Endodermal cell (in vitro differentiated cells): ENCODE measurements at regions not wholly inside any gene's neighbourhood (a gene's known extent, or its start where the extent isn't known, plus 50 kb on each side); places are given as distances from the start of the nearest gene placed in this dataset.
"Not testable (repeated sequence)": the region's sequence is repeated elsewhere in the genome, so short reads cannot be mapped to it uniquely, and the experiment has no call there.

Source experiments
- DNase-seq: peaks from one replicate; pipeline ENCODE4 v3.0.0-alpha.2; 2017
- H3K27ac ChIP-seq: 2 replicates; pipeline ENCODE4 v1.5.1; 2013; ENCODE audit warnings: mild to moderate bottlenecking, low read depth, low read length, moderate library complexity
- H3K27me3 ChIP-seq: 2 replicates; pipeline ENCODE4 v1.6.1; 2013; ENCODE audit warnings: mild to moderate bottlenecking, low read length, moderate library complexity; ENCODE audit not compliant: insufficient read depth, control insufficient read depth, poor library complexity, severe bottlenecking
- H3K36me3 ChIP-seq: 2 replicates; pipeline ENCODE4 v1.7.0; 2013; ENCODE audit warnings: mild to moderate bottlenecking, low read length, moderate library complexity; ENCODE audit not compliant: control insufficient read depth, insufficient read depth
- H3K4me1 ChIP-seq: one replicate; pipeline ENCODE4 v1.7.0; 2013; ENCODE audit warnings: low read length; ENCODE audit not compliant: control insufficient read depth, insufficient read depth
- H3K4me3 ChIP-seq: 2 replicates; pipeline ENCODE4 v1.5.1; 2013; ENCODE audit warnings: mild to moderate bottlenecking, low read length, moderate library complexity
- H3K9ac ChIP-seq: 2 replicates; pipeline ENCODE4 v1.6.1; 2013; ENCODE audit warnings: mild to moderate bottlenecking, low read length, moderate library complexity; ENCODE audit not compliant: poor library complexity, severe bottlenecking; ENCODE audit errors: extremely low read depth
- H3K9me3 ChIP-seq: 2 replicates; pipeline ENCODE4 v1.6.1; 2013; ENCODE audit warnings: mild to moderate bottlenecking, low read length, moderate library complexity; ENCODE audit not compliant: control insufficient read depth
- H3K27ac Mint-ChIP-seq: 2 replicates; pipeline ENCODE4 v1.8.0; 2020; ENCODE audit warnings: mixed read lengths
- H3K27me3 Mint-ChIP-seq: 2 replicates; pipeline ENCODE4 v1.8.0; 2021; ENCODE audit warnings: mild to moderate bottlenecking, mixed read lengths; ENCODE audit not compliant: insufficient read depth
- H3K36me3 Mint-ChIP-seq: 2 replicates; pipeline ENCODE4 v1.8.0; 2020; ENCODE audit warnings: low read depth, mixed read lengths
- H3K4me1 Mint-ChIP-seq: 2 replicates; pipeline ENCODE4 v1.8.0; 2020; ENCODE audit warnings: mixed read lengths
- H3K4me3 Mint-ChIP-seq: 2 replicates; pipeline ENCODE4 v1.8.0; 2020; ENCODE audit warnings: mild to moderate bottlenecking, moderate library complexity, mixed read lengths
- H3K9me3 Mint-ChIP-seq: 2 replicates; pipeline ENCODE4 v1.8.0; 2020; ENCODE audit warnings: mild to moderate bottlenecking, mixed read lengths
- whole genome bisulfite sequencing, 2 experiments: methylation state at CpG; one replicate each; pipeline versions ENCODE4 v1.1.5 to v1.1.7; 2013; ENCODE audit warnings: missing lambda C conversion rate in 2 of 2, mixed read lengths in 1 of 2; ENCODE audit not compliant: insufficient coverage in 1 of 2, insufficient read length in 1 of 2; 5-methylcytosine and 5-hydroxymethylcytosine counted together

DNA sequence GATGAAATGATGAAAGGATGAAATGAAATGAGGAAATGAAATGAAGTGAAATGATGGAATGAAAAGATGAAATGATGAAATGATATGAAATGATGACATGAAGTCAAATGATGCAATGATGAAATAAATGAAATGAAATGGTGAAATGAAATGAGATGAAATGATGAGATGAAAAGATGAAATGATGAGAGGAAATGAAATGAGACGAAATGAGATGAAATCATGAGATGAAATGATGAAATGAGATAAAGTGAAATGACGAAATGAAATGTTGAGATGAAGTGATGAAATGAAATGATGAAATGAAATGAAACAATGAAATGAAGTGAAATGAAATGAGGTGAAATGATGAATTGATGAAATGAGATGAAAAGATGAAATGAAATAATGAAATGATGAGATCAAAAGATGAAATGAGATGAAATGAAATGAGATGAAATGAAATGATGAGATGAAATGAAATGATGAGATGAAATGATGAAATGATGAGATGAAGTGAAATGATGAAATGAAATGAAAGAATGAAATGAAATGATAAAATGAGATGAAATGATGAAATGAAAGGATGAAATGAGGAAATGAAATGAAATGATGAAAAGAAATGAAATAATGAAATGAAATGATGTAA, 131.7 kb upstream of the TP53TG3D start:
- H3K36me3 Mint-ChIP-seq, DNase-seq, H3K9me3 ChIP-seq, H3K27ac Mint-ChIP-seq, H3K4me3 Mint-ChIP-seq, H3K27ac ChIP-seq, H3K9ac ChIP-seq, H3K27me3 ChIP-seq, H3K27me3 Mint-ChIP-seq, H3K4me3 ChIP-seq, H3K4me1 ChIP-seq, H3K4me1 Mint-ChIP-seq, H3K36me3 ChIP-seq: not testable (repeated sequence)
- H3K9me3 Mint-ChIP-seq: peaks cover 12% of the 10 kb centered on the region
- WGBS, 2 experiments: 62 to 75% methylated on average over 1 to 2 of the region's 2 CpGs

GRCh38 chr16:32152434-32152833, 100.7 kb upstream of the TP53TG3D start:
- H3K27ac Mint-ChIP-seq, H3K4me1 Mint-ChIP-seq, H3K27me3 ChIP-seq, H3K4me3 ChIP-seq, H3K36me3 ChIP-seq, H3K27me3 Mint-ChIP-seq, DNase-seq, H3K4me1 ChIP-seq, H3K9me3 ChIP-seq, H3K4me3 Mint-ChIP-seq, H3K9me3 Mint-ChIP-seq, H3K27ac ChIP-seq, H3K9ac ChIP-seq, H3K36me3 Mint-ChIP-seq: not testable (repeated sequence)
- WGBS, 2 experiments: no CpG with 5 or more reads among the region's 8 CpGs

- WGBS, 2 experiments: no CpG with 5 or more reads among the region's 61 CpGs
- not testable (repeated sequence) for H3K4me3 Mint-ChIP-seq, H3K36me3 ChIP-seq, DNase-seq, H3K36me3 Mint-ChIP-seq, H3K9me3 ChIP-seq, H3K4me1 Mint-ChIP-seq, H3K9ac ChIP-seq, H3K27me3 Mint-ChIP-seq, H3K4me3 ChIP-seq, H3K27me3 ChIP-seq, H3K27ac Mint-ChIP-seq, H3K9me3 Mint-ChIP-seq, H3K27ac ChIP-seq, H3K4me1 ChIP-seq
These were observed 65.0 kb upstream of the TP53TG3D start for GRCh38 chr16:32187918-32188669.

GRCh38 chr16:32202585-32202984, 50.5 kb upstream of the TP53TG3D start:
- not testable (repeated sequence) for H3K36me3 ChIP-seq, H3K27ac Mint-ChIP-seq, H3K27me3 Mint-ChIP-seq, H3K9me3 ChIP-seq, H3K4me3 Mint-ChIP-seq, H3K4me3 ChIP-seq, H3K4me1 ChIP-seq, H3K9ac ChIP-seq, DNase-seq, H3K36me3 Mint-ChIP-seq, H3K9me3 Mint-ChIP-seq, H3K4me1 Mint-ChIP-seq, H3K27ac ChIP-seq, H3K27me3 ChIP-seq
- 96% methylated on average over 7 of the region's 36 CpGs; no CpG with 5 or more reads in 1 of the 2 experiments for WGBS, 2 experiments
